ENCODE measurements at regions not wholly inside any gene's neighbourhood (a gene's known extent, or its start where the extent isn't known, plus 50 kb on each side); places are given as distances from the start of the nearest gene placed in this dataset.

DNA sequence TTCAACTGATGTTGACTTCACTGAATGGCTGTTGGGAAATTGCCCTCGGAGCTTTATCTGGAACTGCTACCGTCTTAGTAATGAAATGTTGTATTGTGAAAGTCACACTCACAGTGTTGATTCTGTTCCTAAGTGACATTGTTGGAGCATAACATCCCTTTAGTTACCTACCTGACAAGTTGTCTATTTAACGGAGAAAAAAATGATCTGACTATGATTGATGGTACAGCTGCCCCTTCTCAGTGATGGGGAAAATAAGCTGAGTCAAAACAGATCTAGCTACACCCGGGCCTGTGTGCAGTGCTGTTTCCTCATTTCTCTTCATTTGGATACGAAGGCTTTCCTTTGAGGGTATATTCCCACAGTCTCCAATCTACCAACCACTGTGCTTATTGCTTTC lies 472.3 kb upstream of the BRINP3 start:
- TF ChIP-seq, protein P1, sequence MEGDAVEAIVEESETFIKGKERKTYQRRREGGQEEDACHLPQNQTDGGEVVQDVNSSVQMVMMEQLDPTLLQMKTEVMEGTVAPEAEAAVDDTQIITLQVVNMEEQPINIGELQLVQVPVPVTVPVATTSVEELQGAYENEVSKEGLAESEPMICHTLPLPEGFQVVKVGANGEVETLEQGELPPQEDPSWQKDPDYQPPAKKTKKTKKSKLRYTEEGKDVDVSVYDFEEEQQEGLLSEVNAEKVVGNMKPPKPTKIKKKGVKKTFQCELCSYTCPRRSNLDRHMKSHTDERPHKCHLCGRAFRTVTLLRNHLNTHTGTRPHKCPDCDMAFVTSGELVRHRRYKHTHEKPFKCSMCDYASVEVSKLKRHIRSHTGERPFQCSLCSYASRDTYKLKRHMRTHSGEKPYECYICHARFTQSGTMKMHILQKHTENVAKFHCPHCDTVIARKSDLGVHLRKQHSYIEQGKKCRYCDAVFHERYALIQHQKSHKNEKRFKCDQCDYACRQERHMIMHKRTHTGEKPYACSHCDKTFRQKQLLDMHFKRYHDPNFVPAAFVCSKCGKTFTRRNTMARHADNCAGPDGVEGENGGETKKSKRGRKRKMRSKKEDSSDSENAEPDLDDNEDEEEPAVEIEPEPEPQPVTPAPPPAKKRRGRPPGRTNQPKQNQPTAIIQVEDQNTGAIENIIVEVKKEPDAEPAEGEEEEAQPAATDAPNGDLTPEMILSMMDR (IDR thresholded peaks at IDR 0.05; ENCODE audit: low read depth, low read length), result no peak
- no peak for TF ChIP-seq EZH2phosphoT487 (IDR thresholded peaks at IDR 0.05; ENCODE audit: low read depth)
